ENCODE measurements at regions not wholly inside any gene's neighbourhood (a gene's known extent, or its start where the extent isn't known, plus 50 kb on each side); places are given as distances from the start of the nearest gene placed in this dataset.
A peak's percentile ranks its signal among the peaks of the same experiment; 100 is the strongest.

- in situ Hi-C loops (cut with HindIII; ENCODE audit: low pct_ligation_motif_present, low sequenced_read_pairs), result no loop called here
- no peak for DNase-seq
- H3K27ac ChIP-seq, result no peak overlapping the region
- no peaks in the 10 kb centered on the region for H3K27me3 ChIP-seq (replicated peaks)
- no peak for TF ChIP-seq CTCF (IDR thresholded peaks at IDR 0.05; ENCODE audit: low read depth, low read length, missing control alignments)
- H3K4me3 ChIP-seq (ENCODE audit: low read depth, low read length), result no peak overlapping the region
- H3K36me3 ChIP-seq (replicated peaks), result no peaks in the 10 kb centered on the region
Observed at GRCh38 chr1:214896921-214897320, 185.6 kb upstream of the KCNK2 start.

GRCh38 chr1:214897581-214897980 is 185.0 kb upstream of the KCNK2 start:
- H3K27ac ChIP-seq, result no peak overlapping the region
- H3K4me3 ChIP-seq (ENCODE audit: low read depth, low read length), result no peak overlapping the region
- in situ Hi-C loops (cut with HindIII; ENCODE audit: low pct_ligation_motif_present, low sequenced_read_pairs), result no loop called here
- no peak for DNase-seq
- TF ChIP-seq CTCF (IDR thresholded peaks at IDR 0.05; ENCODE audit: low read depth, low read length, missing control alignments), result no peak
- no peaks in the 10 kb centered on the region for H3K27me3 ChIP-seq (replicated peaks)
- no peaks in the 10 kb centered on the region for H3K36me3 ChIP-seq (replicated peaks)

- H3K36me3 ChIP-seq (replicated peaks), result no peaks in the 10 kb centered on the region
- no peak overlapping the region for H3K4me3 ChIP-seq (ENCODE audit: low read depth, low read length)
- H3K27me3 ChIP-seq (replicated peaks), result no peaks in the 10 kb centered on the region
- TF ChIP-seq CTCF (IDR thresholded peaks at IDR 0.05; ENCODE audit: low read depth, low read length, missing control alignments), result no peak
- no peak overlapping the region for H3K27ac ChIP-seq
- in situ Hi-C loops (cut with HindIII; ENCODE audit: low pct_ligation_motif_present, low sequenced_read_pairs), result no loop called here
- DNase-seq, result no peak
Observed at GRCh38 chr1:214898161-214898560, 184.4 kb upstream of the KCNK2 start.

- H3K36me3 ChIP-seq (replicated peaks), result no peaks in the 10 kb centered on the region
- H3K4me3 ChIP-seq (ENCODE audit: low read depth, low read length), result no peak overlapping the region
- no peaks in the 10 kb centered on the region for H3K27me3 ChIP-seq (replicated peaks)
- in situ Hi-C loops (cut with HindIII; ENCODE audit: low pct_ligation_motif_present, low sequenced_read_pairs), result no loop called here
- TF ChIP-seq CTCF (IDR thresholded peaks at IDR 0.05; ENCODE audit: low read depth, low read length, missing control alignments), result no peak
- no peak for DNase-seq
- no peak overlapping the region for H3K27ac ChIP-seq
Observed at GRCh38 chr1:214898718-214899117, 183.8 kb upstream of the KCNK2 start.

GRCh38 chr1:214899908-214900460 is 182.6 kb upstream of the KCNK2 start:
- Histone ChIP-seq H3K36me3 (replicated peaks) (no peaks in the 10 kb centered on the region), H3K27me3 (replicated peaks) (no peaks in the 10 kb centered on the region), H3K27ac (peak overlapping the region; percentile 87), H3K4me3 (ENCODE audit: low read depth, low read length) (no peak overlapping the region)
- in situ Hi-C loops (cut with HindIII; ENCODE audit: low pct_ligation_motif_present, low sequenced_read_pairs), result no loop called here
- TF ChIP-seq CTCF (IDR thresholded peaks at IDR 0.05; ENCODE audit: low read depth, low read length, missing control alignments), result no peak
- DNase-seq, result peak; percentile 48

- no peak for TF ChIP-seq CTCF (IDR thresholded peaks at IDR 0.05; ENCODE audit: low read depth, low read length, missing control alignments)
- no peak for DNase-seq
- Histone ChIP-seq H3K27ac (peak overlapping the region; percentile 87), H3K27me3 (replicated peaks) (no peaks in the 10 kb centered on the region), H3K36me3 (replicated peaks) (no peaks in the 10 kb centered on the region), H3K4me3 (ENCODE audit: low read depth, low read length) (no peak overlapping the region)
- in situ Hi-C loops (cut with HindIII; ENCODE audit: low pct_ligation_motif_present, low sequenced_read_pairs), result no loop called here
Observed at GRCh38 chr1:214900590-214900989, 181.9 kb upstream of the KCNK2 start.
